ENCODE measurements at regions not wholly inside any gene's neighbourhood (a gene's known extent, or its start where the extent isn't known, plus 50 kb on each side); places are given as distances from the start of the nearest gene placed in this dataset.

DNA sequence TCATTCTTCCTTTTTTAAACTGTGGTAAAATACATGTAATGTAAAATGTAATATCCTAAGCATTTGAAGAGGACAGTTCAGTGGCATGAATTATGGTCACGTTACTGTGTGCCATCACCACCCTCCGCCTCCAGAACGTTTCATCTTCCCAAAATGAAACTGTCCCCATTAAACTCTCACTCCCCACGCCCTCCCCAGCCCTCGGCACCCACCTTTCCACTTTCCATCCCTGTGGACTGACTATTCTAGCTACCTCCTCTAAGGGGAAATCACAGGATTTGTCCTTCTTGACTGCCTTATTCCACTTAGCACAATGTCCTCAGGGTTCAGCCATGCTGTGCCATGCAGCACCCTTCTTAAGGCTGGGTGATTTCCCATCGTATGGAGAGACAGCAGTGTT, 1509.5 kb downstream of the BRD1 start:
- DNase-seq (ENCODE audit: low read depth in 2 of 2), result no peak

DNA sequence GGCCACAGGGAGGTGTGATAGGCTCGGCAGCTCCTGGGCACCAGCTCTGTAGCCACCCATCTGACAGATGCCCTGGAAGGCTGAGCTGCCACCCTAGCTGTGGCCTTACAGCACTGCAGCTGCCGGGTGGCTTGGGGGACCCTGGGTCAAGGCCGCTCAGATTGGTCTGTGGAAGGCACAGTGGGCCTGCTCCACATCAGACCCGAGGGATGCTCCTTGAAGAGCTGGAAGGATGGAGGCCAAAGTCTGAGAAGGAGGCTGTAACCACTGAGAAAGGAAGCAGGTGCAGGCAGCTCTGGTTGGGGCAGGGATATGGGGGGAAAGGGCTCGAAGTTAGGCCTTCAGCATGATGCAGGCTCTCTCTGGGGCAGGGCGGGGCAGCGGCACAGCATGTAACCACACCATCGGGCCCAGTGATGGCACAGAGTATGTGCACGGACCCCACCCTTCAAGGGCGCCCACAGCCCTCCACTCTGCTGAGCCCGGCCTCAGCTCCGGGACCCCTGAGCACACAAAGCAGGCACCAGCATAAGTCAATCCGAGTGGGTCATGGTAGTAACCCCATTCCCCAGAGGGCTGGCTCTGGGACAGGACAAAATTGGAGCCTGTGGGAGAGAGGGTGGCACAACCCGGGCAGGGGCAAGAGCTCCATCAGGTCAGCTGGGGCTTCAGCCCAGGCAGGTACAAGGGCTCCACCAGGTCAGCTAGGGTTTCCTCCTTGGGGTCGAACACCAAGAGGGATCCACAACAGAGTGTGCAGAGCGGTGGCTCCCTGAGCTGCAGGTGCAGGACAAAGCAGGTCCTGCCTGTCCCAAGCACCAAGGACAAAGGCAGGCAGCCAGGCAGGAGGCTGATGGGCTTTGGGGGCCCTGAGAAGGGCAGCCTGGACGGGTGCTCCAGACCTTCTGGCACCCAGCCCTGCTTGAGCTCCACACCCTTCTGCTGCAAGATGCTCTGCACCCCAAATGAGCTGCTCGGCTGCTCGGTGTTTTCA, 1511.1 kb downstream of the BRD1 start:
- no peak for DNase-seq (ENCODE audit: low read depth in 2 of 2)

DNA sequence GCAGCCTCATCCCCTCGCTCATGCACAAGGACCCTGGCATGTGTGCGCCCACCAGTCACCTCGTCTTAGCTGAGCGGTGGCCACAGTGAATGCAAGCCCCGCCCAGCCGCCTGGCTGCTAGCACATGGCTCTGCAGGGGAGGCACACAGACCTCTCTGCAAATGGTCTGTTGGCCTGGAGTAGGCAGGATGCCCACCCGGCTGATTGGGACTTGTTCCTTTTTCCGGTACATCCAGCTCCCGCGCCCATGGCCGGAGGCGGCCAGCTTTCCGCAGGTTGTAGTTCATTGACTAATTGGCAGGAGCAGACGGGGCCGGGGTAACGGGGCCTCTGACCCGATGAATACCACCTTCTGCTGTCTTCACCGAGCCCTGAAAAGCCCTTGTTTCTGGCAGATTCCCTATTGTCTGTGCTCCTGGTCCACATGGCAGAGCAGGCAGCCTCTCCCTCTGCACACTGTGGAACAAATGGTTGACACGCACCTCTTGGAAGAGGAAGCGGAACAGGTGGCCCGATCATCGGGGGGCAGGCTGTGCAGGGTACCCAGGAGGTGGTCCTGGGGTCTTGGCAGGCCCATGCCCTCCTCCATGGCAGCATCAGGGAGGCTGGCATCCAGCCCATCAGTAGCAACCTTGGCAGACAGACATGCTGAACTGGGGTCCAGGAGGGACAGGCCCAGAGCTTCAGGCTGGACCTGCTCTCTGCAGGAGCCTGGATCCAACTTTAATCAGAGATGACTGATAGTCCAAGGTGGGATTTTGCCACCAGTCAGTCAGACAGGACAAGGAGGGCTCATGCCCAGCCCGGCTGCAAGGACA, 1512.0 kb downstream of the BRD1 start:
- no peak for DNase-seq (ENCODE audit: low read depth in 2 of 2)

DNA sequence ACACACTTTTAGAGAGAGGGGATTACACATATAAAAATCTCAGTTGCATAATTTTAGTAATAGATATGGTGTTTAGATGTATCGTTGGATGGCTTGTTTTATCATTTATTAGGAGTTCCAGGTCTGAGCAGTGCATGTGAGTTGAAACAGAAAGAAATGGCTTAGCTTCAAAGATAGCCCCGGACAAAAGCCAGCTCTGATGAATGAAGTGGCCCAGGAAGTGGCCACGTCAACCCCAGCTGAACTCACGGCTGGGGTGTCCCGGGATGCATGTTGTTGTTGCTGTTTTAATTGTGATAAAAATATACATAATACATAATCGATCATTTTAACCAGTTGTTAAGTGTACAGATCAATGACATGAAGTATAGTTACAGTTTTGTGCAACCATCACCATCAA, 1513.6 kb downstream of the BRD1 start:
- no peak for DNase-seq (ENCODE audit: low read depth in 2 of 2)

DNA sequence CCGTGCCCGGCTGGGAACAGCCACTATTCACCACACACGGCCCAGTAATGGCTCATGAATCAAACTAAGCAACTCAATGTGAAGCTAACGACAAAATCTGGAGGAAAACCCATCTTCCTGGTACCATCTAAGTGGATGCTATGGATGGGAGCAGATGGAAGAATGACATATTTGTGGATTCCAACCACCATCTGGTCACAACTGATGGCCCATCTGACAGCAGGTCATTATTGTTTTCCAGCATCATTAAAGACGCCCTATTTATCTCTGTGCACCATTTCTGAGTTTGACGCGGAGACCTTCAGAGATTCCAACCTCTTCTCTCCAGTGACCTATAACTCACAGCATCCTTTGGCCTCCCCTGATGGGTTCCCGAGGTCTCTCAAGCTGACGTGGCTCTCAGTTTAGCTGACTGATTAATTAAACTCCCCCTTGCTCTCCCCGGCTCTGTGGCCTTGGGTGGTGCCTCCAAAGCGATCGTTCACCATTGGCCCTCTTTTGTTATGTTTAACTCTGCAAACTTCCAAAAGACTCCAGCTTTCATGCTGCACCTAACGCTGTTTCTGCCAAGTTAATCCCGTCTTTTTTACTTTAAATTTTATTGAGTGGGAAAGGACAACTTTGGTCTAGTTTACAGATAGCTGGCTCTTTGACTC, 1514.4 kb downstream of the BRD1 start:
- DNase-seq (ENCODE audit: low read depth in 2 of 2), result no peak

DNA sequence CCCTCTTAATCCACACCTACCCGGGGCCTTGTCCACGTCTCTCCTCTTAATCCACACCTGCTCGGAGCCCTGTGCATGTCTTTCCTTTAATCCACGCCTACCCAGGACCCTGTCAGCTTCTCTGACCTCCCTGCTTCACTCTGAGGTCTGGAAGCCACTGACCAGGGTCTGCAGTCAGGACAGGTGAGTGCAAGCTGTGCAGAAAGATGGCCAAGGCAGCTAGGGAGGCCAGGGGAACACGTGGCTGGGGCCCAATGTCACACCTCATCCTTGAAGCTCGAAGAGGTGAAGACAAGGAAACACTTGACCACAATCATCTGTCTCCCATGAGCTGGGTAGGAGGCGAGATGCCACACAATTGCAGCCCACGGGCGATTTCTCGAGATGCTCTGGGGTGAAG, 1516.9 kb downstream of the BRD1 start:
- DNase-seq (ENCODE audit: low read depth in 2 of 2), result no peak

DNA sequence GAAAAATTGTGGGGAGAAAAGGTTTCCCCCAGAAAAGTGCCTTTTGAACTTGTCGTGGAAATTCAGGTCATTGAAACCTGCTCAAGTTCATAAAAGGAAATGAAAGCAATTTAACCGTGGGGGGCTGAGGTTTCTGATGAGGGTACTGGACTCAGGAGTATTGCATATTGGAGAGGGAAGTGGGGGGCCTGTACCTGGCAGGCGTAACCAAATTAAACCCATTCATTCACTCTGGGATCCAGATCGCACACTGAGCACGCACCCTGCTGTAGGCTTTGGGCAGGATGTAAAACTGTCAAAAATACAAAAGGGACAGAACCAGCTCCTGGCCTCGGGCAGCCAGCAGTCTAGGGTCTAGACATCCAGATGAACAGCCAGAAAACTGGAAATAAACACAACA, 1517.4 kb downstream of the BRD1 start:
- DNase-seq (ENCODE audit: low read depth in 2 of 2), result no peak

DNA sequence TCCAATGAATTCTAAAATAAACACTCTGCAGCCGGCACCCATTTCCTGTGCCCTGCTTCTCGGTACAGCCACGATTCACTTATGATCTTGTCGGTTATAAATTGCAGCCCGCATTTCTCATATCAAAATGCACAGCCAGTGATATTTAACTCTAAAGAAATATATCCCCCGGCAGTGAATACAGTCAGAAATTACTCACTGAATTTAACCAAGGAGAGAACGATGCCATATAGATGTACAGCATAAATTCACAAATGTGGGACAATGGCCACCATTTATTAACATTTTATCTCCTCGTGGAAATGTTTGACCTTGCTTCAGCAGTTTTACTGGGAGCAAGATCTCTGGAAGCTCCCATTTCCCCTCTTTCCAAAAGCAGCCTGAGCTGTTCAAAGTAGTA, 1517.8 kb downstream of the BRD1 start:
- no peak for DNase-seq (ENCODE audit: low read depth in 2 of 2)

DNA sequence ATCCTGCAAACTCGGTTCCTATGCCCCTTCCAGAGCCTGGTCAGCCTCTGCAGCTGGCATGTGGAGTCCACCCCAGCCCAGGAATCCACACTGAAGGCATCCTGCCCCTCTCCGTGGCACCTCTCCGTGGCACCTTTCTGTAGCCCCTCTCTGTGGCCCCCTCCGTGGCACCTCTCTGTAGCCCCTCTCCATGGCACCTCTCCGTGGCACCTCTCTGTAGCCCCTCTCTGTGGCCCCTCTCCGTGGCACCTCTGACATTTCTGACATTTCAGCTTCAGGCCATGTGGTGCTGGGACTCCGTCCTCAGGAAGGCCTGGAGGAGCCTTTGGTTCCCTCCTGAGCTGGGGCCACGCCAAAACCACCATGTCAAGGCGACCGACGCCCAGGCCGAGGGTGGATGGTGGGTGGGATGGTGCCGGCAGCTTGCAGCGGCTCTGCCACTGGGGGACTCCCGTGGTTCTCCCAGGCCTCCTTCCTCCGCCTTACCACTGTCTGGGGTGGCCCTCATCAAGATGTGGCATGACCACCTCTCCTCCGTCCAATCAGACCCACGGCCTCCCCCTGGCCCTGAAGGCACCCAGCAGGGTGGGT, 1518.5 kb downstream of the BRD1 start:
- DNase-seq (ENCODE audit: low read depth in 2 of 2), result no peak

DNA sequence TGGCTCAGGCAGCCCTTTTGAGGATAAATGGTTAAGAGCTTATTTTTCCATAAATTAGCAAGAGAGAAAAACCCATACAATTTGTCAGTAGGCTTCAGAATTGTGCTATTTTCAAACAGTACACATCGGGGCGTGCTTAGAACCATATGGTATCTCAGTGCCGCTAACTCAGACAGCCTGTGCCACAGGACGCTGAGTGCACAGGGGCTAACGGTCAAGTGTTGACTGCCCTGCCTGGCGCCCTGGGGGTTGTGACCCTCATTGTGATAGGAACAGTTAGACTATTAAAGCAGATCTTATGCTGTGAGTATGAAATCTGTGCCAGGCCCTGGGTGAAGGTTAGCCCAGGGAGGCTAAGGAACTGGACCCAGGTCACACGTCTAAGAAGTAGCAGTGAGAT, 1519.7 kb downstream of the BRD1 start:
- no peak for DNase-seq (ENCODE audit: low read depth in 2 of 2)

DNA sequence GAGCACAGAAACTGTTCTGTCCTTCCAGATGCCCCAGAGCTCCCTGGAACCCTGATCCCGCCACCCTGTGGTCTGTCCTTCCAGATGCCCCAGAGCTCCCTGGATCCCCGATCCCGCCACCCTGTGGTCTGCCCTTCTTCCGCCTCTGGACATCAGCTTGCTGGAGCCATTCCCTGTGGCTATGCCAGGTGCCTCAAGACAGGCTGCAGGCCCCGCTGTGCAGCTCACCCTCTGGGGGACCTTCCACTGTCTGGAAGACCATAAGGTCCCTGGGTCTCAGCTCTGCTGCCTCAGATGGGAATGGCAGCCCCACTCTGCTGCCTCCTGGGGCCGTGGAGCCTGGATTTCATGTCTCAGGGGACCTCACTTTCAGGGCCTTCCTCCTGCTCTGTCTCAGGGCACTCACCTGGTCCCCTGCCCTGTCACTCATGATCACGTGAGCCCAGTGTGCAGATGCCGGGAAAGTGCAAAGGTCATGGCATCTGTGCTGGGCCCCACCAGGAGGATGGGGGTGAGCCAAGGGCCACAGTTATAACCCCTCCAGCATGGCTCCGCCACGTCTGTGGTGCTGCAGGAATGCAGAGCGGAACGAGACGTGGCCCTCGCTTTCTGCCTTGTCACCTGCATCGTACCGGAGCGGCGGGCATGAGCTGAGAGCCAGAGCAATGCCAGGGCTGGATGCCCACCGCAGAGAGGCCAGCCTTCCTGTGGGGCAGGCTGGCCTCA, 1520.7 kb downstream of the BRD1 start:
- DNase-seq (ENCODE audit: low read depth in 2 of 2), result no peak

DNA sequence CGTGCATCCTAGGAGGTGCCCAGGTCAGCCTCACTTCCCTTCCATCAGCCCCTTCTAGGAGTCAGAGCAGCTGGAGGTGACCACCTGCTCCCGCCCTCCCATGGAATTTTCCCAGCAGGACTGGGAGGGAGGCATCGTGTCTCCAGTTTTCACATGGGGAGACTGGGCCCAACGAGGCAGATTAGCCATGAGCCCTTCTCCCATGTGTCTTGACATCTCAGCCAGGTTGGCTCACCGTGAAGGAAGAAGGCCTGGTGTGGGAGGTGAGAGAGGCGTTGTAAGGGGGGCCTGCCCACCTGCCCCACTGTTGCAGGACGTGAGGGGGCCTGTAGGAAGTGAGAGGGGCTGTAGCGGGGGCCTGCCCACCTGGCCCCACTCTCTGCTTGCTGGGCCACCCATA, 1521.4 kb downstream of the BRD1 start:
- DNase-seq (ENCODE audit: low read depth in 2 of 2), result no peak

DNA sequence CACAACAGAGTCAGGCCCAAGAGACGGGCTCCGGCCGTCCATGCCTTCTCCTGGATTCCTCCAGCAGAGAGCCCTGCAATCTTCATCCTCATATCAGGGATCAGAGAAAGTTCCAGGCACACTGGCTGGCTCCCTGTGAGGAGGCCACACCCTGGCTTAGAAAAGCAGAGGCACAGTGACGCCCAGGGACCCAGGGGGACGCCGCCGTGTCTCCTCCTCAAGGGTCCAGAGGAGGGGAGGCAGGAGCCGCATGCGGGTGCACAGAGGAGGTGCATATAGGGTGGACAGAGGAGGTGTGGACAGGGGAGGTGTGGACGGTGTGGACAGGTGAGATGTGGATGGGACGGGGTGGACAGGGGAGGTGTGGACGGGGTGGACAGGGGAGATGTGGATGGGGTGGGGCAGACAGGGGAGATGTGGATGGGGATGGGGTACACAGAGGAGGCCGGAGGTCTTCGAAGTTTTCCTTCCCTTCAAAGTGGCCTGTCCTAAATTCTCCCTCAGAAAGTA, 1521.9 kb downstream of the BRD1 start:
- no peak for DNase-seq (ENCODE audit: low read depth in 2 of 2)

DNA sequence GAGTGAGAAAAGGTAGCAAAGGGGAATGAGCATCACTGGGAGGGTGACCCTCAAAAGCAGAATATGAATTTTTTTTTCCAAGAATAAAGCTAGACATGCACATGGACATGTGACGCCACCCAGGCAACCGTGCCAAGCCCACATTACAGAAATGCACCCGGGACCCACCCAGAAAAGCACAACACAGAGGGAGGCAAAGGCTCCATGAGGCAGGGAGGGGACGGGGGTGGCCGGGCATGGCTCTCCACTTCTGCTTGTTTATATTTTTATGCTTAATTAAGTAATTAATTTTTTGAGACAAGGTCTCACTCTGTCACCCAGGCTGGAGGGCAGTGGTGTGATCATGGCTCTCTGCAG, 1524.3 kb downstream of the BRD1 start:
- no peak for DNase-seq (ENCODE audit: low read depth in 2 of 2)

DNA sequence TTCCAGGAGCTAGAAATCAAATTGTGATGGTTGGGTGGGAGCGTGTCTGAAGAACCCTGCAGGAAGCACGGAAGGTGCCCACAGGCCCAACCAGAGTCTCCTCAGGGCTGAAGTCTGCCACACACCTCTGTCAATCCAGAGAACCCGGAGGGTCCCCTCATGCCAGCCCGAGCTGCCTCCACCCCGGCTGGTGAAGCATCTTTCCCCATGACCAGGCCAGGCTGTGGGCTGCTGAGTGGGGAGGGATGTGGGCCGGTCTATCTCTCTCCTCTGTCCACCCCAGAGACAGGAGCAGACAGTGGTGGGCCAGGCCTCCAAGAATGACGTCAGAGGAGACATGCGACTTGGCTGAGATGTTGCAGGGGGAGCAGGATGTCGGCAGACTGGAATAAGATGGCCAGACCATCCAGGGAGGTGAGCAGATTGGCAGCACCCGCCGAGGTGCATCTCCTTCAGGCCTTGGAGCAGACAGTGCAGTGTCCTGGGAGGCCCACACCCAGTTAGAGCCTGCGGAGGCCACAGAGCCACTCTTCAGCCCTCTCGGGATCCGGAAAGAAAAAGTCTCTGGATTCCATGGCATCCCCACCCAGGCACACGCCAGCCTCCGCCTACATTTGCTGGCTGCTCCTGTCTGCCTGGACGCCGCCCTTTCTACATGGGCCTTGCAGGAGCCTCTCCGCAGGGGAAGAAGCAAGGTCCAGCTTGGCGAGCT, 1524.9 kb downstream of the BRD1 start:
- DNase-seq (ENCODE audit: low read depth in 2 of 2), result no peak

DNA sequence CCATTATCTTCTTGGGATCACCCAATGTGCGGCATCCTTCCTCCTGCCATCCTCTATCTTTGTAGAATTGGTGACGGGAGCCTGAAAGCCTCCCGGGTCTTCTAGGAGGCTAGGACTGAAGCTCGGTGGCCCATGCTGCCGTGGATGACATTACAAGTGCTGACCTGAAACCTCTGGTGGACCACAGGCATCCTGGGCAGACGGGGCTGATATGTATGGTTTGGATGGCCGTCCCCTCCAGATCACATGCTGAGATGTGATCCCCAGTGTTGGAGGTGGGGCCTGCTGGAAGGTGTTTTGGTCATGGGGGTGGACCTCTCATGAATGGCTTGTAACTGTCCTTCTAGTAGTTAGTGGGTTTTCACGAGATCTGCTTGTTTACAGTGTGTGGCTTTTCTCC, 1525.8 kb downstream of the BRD1 start:
- no peak for DNase-seq (ENCODE audit: low read depth in 2 of 2)

DNA sequence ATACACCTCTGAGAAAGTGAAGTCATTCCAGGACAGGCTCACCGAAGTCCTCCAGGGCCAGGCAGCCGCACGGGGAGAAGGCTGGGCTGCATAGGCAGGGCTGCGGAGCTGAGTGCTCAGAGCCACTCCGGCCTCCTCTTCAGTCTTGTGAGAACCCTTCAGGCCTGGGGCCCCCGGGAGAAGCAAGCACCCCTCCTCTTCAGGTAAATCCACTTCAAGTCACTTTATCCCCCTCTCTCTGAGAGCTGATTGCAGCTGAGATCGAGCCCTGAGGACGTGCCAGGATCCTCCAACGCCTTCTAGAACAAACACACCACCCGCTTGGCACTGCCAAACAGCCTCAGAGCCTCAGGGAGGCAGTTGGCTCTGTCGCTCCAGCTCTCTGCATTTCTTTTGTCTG, 1526.3 kb downstream of the BRD1 start:
- no peak for DNase-seq (ENCODE audit: low read depth in 2 of 2)

DNA sequence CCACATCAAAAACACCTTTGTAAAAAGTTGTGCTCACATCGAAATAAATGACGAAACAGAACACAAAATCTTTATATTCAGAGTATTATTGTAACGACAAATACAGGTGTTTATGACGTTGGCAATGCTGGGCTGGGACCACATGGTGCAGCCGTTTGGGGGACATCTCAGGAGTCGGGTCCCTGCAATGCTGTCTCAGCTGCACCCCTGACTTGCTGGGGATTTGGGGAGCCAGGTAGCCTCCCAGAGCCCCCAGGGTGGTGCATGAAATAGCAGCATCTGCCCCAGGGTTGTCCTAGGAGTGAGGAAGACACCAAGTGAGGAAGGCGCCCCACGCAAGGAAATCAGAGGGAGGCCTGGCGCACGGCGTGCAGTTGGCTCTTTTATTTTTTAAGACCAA, 1526.8 kb downstream of the BRD1 start:
- DNase-seq (ENCODE audit: low read depth in 2 of 2), result no peak

DNA sequence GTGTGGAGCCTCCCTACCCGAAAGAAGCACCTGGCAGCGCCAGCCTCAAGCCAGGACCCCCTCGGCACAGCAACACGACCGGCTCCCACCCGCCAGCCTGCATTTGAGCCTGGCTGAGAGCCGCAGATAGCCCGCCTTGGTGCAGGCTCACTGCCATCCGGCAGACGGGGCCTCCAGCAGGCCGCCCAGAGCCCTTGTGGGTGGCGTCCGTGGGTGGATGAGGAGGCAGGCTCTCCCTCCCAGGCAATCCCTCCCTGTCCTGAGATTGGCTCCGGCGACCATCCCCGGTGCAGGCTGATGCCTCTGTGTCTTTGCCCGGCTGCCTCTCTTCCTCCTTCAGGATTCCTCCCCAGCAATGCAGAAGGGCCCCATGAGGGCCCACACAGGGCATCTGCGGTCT, 1527.9 kb downstream of the BRD1 start:
- DNase-seq (ENCODE audit: low read depth in 2 of 2), result no peak

DNA sequence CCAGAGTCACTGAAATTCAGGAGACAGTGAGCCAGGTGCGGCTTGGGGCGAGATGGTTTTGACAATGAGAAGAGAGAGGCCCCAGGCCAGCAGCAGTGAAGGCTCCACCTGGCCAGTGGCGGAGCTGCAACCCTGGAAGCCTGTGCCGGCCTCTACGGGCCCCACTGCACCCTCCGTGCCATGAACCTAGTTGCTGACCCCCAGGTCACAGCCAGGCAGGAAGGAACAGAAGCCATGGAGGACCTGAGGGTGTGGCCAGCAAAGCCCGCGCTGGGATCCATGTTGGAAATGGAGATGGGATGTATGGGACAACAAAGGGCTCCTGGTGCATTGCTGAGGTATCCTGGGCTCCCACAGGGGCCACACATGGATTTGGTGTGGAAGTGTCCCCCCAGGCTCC, 1528.5 kb downstream of the BRD1 start:
- DNase-seq (ENCODE audit: low read depth in 2 of 2), result no peak

All from dermis microvascular lymphatic vessel endothelial cell (primary cell).